Cardiac septum (tissue), 1 donor: ENCODE measurements at regions not wholly inside any gene's neighbourhood (a gene's known extent, or its start where the extent isn't known, plus 50 kb on each side); places are given as distances from the start of the nearest gene placed in this dataset.
"Not testable (repeated sequence)": the region's sequence is repeated elsewhere in the genome, so short reads cannot be mapped to it uniquely, and the experiment has no call there.

Experiments
- DNase-seq: peaks from one replicate; pipeline ENCODE4 v3.0.0-alpha.2; 2020; ENCODE audit warnings: low spot score
- intact Hi-C: fragments of 100-400 bp; cut with DNase I; formaldehyde crosslinking; loops from one replicate; pipeline ENCODE4 v1.14.0; 2022
- donor health status: DM: no; HTN: no; CAD: no.

GRCh38 chr14:76264384-76264783, 111.6 kb upstream of the ESRRB start:
- intact Hi-C loops, result no loop called here
- DNase-seq, result no peak

GRCh38 chr14:76267322-76268046, 108.5 kb upstream of the ESRRB start:
- intact Hi-C loops, result no loop called here
- DNase-seq, result peak; percentile 84

- intact Hi-C loops, result no loop called here
- no peak for DNase-seq
Observed at GRCh38 chr14:76268047-76268431, 107.9 kb upstream of the ESRRB start.

GRCh38 chr14:76268700-76269099, 107.2 kb upstream of the ESRRB start:
- peak; percentile 33 for DNase-seq
- intact Hi-C loops, result no loop called here

- peak; percentile 41 for DNase-seq
- intact Hi-C loops, result no loop called here
Observed at GRCh38 chr14:76271041-76271755, 104.7 kb upstream of the ESRRB start.

GRCh38 chr14:76272349-76272748, 103.6 kb upstream of the ESRRB start:
- intact Hi-C loops, result no loop called here
- no peak for DNase-seq

- DNase-seq, result no peak
- intact Hi-C loops, result no loop called here
Observed at GRCh38 chr14:76272774-76273173, 103.2 kb upstream of the ESRRB start.

GRCh38 chr14:76273346-76273745, 102.6 kb upstream of the ESRRB start:
- intact Hi-C loops, result no loop called here
- DNase-seq, result peak; percentile 43

GRCh38 chr14:76274324-76274723, 101.6 kb upstream of the ESRRB start:
- peak; percentile 47 for DNase-seq
- intact Hi-C loops, result no loop called here

GRCh38 chr14:76277586-76278130, 98.3 kb upstream of the ESRRB start:
- intact Hi-C loops, result no loop called here
- peak; percentile 60 for DNase-seq

- intact Hi-C loops, result no loop called here
- DNase-seq, result peak; percentile 26
Observed at GRCh38 chr14:76280221-76280620, 95.7 kb upstream of the ESRRB start.

- no peak for DNase-seq
- intact Hi-C loops, result no loop called here
Observed at GRCh38 chr14:76282581-76282980, 93.4 kb upstream of the ESRRB start.

GRCh38 chr14:76287063-76287462, 88.9 kb upstream of the ESRRB start:
- intact Hi-C loops, result no loop called here
- DNase-seq, result no peak

GRCh38 chr14:76289276-76289675, 86.7 kb upstream of the ESRRB start:
- DNase-seq, result no peak
- intact Hi-C loops, result no loop called here

- intact Hi-C loops, result no loop called here
- DNase-seq, result no peak
Observed at GRCh38 chr14:76292561-76292960, 83.4 kb upstream of the ESRRB start.

GRCh38 chr14:76293221-76293620, 82.7 kb upstream of the ESRRB start:
- intact Hi-C loops, result no loop called here
- DNase-seq, result no peak

- intact Hi-C loops, result no loop called here
- DNase-seq, result no peak
Observed at GRCh38 chr14:76293923-76294322, 82.0 kb upstream of the ESRRB start.

- DNase-seq, result no peak
- intact Hi-C loops, result no loop called here
Observed at GRCh38 chr14:76294876-76295275, 81.1 kb upstream of the ESRRB start.

- intact Hi-C loops, result no loop called here
- no peak for DNase-seq
Observed at GRCh38 chr14:76298896-76299295, 77.0 kb upstream of the ESRRB start.

GRCh38 chr14:76303188-76303587, 72.7 kb upstream of the ESRRB start:
- DNase-seq, intact Hi-C loops: not testable (repeated sequence)
